Islet precursor cell (in vitro differentiated cells): ENCODE measurements at regions not wholly inside any gene's neighbourhood (a gene's known extent, or its start where the extent isn't known, plus 50 kb on each side); places are given as distances from the start of the nearest gene placed in this dataset.

Experiments
- DNase-seq: peaks from one replicate; pipeline ENCODE4 v3.0.0-alpha.2; 2018

DNA sequence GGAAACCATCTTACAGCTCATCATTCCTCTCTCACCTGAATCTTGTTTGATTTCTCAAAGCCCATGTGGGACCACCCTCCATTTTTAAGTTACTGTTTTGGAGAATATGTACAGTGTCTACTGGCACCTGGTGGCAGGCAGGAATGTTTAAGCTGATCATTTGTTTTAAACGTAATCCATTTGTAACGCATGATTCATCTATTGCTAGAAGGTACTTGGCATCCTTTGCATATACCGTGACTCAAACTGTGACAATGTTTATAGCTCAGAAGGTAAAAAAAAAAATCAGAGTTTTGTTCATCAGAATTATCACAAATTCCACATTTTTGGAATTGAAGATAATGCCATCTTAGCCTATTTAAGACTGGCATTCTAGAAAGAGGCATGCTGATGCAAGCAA, 1007.5 kb upstream of the EEF2KMT start:
- no peak for DNase-seq

GRCh38 chr16:6104428-6104827, 1006.8 kb upstream of the EEF2KMT start:
- no peak for DNase-seq

- no peak for DNase-seq
Measured at GRCh38 chr16:6103561-6103960, 1006.0 kb upstream of the EEF2KMT start.

- DNase-seq = no peak
Measured at GRCh38 chr16:6099102-6099501, 1001.5 kb upstream of the EEF2KMT start.

DNA sequence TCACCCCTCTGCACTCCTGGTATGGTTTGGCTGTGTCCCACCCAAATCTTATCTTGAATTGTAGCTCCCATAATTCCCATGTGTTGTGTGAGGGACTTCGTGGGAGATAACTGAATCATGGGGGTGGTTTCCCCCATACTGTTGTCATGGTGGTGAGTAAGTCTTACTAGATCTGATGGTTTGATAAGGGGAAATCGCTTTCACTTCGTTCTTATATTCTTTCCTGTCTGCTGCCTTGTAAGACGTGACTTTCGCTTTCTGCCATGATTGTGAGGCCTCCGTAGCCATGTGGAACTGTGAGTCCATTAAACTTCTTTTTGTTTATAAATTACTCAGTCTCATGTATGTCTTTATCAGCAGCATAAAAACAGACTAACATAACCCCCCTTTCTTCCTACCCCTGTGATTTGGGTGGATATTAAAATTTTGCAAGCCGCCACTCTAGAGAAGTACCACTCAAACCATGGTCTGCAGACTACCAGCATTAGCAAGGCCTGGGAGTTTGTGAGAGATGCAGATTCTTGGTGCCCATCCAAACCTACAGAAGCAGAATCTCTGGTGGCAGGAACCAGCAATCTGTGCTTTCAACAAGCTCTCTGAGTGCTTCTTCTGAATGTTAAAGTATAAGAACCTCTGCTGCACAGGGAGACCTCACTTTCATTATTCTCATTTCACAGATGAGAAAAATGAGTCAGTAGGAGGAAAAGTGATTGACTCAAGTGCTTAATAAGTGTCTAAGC, 999.5 kb upstream of the EEF2KMT start:
- no peak for DNase-seq

- no peak for DNase-seq
Measured at GRCh38 chr16:6095414-6095813, 997.8 kb upstream of the EEF2KMT start.

DNA sequence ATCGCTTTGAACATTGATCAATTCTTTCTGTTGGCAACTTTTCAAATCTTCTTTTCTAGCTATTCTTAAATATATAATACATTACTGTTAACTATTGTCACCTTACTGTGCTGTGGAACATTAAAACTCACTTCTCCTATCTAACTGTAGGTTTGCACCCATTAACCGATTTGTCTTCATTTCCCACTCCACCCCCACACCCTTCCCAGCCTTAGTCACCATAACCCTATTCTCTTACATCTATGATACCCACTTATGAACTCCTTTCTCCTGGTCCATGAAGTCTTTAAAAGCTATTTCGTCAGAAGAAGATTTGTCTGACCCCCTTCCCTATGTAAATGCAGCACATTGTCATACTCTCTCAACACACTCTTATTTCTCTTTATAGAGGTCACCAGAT, 993.4 kb upstream of the EEF2KMT start:
- DNase-seq = no peak

GRCh38 chr16:6081320-6081976, 983.9 kb upstream of the EEF2KMT start:
- DNase-seq = peak; percentile 64

- DNase-seq = no peak
Measured at GRCh38 chr16:6076631-6077030, 979.0 kb upstream of the EEF2KMT start.

DNA sequence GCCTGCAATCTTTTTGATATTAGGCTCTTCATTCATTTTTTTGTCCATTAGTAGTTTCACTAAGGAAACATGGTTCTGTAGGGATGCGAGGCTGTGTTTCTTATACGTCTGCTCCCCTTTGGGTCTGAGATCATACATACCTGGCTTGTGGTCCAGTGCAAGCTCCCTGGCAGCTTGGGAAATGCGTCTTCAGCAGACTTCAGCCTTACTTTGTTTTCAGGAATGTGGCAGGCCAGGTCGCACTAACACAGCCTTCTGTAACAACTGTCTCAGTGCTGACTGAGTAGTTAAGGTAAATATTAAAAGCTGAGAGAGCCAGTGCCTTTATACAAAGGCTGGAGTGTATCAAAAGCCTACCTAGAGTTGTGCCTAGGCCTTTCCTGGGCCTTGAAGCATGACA, 970.5 kb upstream of the EEF2KMT start:
- DNase-seq = peak; percentile 72

GRCh38 chr16:6066652-6067051, 969.1 kb upstream of the EEF2KMT start:
- DNase-seq = no peak

GRCh38 chr16:6063526-6063925, 965.9 kb upstream of the EEF2KMT start:
- no peak for DNase-seq

DNA sequence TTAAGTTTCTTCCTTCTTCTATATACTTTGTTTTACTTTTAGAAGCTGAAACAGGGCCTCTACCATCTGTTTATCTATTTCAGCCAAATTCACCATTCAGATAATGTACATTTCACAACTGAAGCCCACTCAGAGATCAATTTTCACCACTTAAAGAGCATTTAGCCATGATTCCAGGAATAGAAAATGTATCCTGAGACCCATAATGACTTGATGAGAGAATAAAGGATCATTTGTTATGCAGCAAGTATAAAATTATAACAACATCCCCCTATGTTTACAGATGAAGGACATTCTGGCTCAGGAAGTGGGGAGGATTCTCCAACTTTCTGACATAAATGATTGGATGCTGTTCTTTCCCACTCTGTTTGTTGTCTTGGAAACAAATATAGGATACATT, 962.1 kb upstream of the EEF2KMT start:
- no peak for DNase-seq

- no peak for DNase-seq
Measured at GRCh38 chr16:6057821-6058220, 960.2 kb upstream of the EEF2KMT start.

DNA sequence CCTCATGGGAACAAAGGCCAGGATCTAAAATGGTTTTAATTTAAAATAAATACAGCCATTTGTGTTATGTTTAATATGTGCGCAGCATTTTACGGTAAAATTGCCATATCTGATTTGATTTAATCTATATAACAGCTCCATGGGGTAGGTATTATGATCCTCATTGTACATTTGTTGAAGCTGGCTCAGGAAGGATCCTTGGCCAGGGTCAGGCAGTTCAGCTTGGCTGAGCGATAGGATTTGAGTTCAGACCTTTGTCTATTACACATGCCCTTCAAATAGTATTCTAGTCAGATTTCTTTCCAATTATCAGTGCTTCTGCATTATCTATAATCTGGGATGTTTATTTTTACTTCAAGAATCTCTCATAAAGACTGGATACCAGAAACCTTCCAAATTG, 950.4 kb upstream of the EEF2KMT start:
- DNase-seq = no peak

GRCh38 chr16:6047325-6047724, 949.7 kb upstream of the EEF2KMT start:
- no peak for DNase-seq

GRCh38 chr16:6038941-6039645, 941.5 kb upstream of the EEF2KMT start:
- no peak for DNase-seq

GRCh38 chr16:6035161-6035560, 937.6 kb upstream of the EEF2KMT start:
- DNase-seq = no peak

- DNase-seq = no peak
Measured at GRCh38 chr16:6034511-6034910, 936.9 kb upstream of the EEF2KMT start.

DNA sequence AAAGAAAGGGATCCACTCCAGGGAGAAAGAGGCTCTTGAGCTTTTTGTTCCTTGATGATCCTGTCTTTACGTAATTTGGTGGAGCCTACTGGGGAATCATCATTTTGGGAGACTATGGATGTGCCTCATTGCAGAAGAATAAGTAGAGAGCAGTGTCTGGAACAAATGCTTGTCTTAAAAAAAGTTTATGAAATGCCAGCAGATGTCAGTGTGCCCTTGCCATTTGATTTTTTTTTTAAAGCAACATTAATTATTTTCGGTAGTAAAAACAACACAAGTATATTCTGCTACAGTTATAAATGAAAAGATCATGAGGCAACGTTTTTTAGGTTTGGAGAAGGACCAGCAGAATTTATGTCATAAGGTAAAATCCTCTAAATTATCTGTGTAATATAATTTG, 934.8 kb upstream of the EEF2KMT start:
- no peak for DNase-seq

DNA sequence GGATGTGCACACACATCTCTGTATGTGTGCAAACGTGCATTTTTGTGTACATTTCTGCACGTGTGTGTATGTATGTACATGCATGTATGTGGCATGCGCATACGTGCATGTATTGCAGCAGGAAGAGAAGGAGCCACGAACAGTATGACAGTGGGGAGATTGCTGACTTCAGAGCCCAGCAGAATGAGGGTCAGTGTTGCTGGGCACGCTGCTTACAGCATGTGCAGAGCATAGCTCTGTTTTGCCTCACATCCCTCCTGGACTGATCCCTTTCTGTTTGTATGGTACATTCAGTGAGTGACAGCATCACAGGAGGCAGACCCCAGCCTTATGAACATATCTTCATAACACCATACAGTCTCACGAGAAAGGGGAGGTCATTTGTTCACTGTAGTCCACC, 934.0 kb upstream of the EEF2KMT start:
- DNase-seq = no peak

GRCh38 chr16:6031102-6031501, 933.5 kb upstream of the EEF2KMT start:
- no peak for DNase-seq

DNA sequence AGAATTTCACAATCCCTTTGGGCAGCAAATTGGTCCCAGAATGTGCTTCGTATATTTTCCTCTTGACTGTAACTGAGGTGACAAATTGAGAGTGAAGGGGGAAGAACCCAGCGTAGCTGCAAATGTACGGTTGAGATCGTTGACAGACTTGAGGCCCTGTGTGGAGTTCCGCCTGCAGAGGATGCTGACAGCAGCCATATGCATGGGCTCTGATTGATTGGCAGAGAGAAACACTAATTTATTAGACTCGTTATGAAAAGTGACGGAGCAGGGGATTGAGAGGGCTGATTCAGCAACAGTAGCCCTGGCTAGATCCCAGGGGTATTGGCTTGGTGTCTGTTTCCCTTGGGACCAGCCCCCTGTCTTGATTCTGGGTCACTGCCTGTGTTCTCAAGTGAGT, 930.1 kb upstream of the EEF2KMT start:
- no peak for DNase-seq

- DNase-seq = no peak
Measured at GRCh38 chr16:6023449-6023848, 925.9 kb upstream of the EEF2KMT start.
